Nucleus accumbens (tissue), 56 donors: ENCODE measurements at regions not wholly inside any gene's neighbourhood (a gene's known extent, or its start where the extent isn't known, plus 50 kb on each side); places are given as distances from the start of the nearest gene placed in this dataset.

ENCODE experiments used
- DNase-seq, 56 donors: peaks; one replicate each; lab custom pipeline; 2025; lab: John Stamatoyannopoulos, UW

GRCh38 chrX:88397551-88397950, 349.5 kb upstream of the CPXCR1 start:
- no peak for DNase-seq

GRCh38 chrX:88416002-88416401, 331.0 kb upstream of the CPXCR1 start:
- no peak for DNase-seq

DNA sequence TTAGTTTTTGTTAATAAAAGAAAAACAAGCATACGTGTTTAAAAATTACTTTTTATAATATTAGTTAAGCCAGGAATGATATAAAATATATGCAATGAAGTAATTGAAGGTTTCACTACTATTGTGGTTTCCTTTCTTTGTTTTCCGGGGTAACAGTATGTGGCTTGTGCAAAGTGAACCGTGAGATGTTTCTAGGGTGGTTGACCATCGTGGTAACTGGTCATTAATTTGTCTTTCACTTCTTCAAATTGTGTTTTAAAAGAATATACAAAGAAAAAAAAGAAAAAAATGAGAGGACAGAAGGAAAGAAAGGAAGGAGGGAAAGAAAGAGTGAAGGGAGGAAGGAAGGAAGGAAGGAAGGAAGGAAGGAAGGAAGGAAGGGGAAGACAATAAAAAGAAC, 330.1 kb upstream of the CPXCR1 start:
- DNase-seq = no peak

DNA sequence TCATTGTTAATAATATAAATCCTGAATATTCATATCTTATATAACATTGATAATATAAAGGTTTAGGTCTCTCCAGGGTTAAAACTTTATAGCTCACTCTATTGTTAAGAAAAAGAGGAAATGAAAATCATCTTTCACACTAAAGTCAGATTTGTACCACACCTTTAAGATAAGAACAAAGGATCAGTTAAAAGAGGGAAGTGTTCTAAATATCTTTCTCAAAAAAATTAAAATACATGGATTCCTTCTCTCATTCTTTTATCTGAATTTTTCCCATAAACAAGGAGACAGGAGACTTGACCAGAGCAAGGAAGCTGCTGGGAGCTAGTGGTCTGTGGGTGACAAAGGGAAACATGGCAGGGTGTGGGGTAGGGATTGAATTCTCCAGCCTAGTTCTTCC, 323.0 kb upstream of the CPXCR1 start:
- DNase-seq = no peak

DNA sequence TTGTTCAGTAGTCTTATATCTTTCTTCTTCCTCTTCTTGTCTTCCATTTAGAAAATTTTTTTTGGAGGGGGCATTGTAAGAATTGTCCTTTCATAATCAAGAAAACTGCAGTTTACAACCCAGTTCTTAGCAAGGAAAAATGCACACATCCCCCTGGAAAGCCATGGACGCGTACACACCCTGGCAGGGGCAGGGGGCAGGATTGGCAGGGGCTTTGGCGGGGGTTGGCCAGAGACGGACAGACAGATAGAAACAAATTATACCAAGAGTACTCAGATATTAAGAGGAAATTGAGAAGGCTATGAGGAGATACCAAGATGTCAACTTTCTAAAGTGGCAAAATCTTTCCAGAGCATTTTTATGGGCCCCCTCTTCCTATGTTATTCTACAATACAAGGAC, 322.5 kb upstream of the CPXCR1 start:
- no peak for DNase-seq

DNA sequence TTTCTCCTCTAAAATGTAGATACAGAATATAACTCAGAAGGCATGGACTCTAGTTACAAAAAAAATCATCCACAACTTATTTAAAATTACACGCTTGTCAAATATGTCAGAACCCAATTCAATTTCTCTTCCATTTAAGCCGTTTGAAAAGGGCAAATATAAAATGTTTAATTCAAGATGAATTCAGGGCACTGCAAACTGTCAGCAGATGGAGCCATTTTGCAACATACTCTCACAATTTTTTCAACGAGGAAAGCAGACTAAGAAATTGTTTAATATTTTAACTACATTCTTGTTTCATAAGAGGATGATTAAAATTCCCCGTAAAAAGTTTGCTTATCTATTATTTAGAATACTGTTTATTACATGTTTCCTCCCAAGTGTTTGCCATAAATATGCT, 321.3 kb upstream of the CPXCR1 start:
- peak in 3 of 56 donors; percentile 0 to 12 (median 2) for DNase-seq

DNA sequence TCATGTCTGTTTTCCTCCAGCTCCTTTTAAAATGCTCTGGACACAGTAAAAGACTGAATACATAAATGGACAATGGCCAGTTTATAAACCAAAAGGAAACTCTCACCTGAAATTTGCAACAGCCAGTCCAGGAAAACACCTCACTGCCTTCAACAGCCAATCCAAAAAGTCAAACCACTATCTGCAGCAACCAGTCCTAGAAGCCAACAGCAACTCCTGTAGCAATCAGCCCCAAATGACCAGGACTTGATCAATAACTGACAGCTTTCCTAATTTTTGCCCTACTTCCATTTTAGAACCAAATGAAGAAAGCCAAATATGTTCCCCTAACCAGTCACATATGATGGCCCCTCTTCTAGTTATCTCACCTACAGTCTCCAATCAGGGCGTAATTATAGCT, 309.5 kb upstream of the CPXCR1 start:
- DNase-seq = no peak

- no peak for DNase-seq
These were observed 308.8 kb upstream of the CPXCR1 start for GRCh38 chrX:88438209-88438608.

- no peak for DNase-seq
These were observed 307.1 kb upstream of the CPXCR1 start for GRCh38 chrX:88439935-88440334.
